SIG-M5 (cell line): ENCODE measurements at regions not wholly inside any gene's neighbourhood (a gene's known extent, or its start where the extent isn't known, plus 50 kb on each side); places are given as distances from the start of the nearest gene placed in this dataset.
"Not testable (repeated sequence)": the region's sequence is repeated elsewhere in the genome, so short reads cannot be mapped to it uniquely, and the experiment has no call there.

Source experiments
- DNase-seq: peaks from one replicate; lab custom pipeline; 2025; lab: John Stamatoyannopoulos, UW

- DNase-seq: no peak
Observed at GRCh38 chr7:106562711-106563366, 98.1 kb downstream of the CCDC71L start.

- DNase-seq: no peak
Observed at GRCh38 chr7:106561666-106562411, 99.1 kb downstream of the CCDC71L start.

DNA sequence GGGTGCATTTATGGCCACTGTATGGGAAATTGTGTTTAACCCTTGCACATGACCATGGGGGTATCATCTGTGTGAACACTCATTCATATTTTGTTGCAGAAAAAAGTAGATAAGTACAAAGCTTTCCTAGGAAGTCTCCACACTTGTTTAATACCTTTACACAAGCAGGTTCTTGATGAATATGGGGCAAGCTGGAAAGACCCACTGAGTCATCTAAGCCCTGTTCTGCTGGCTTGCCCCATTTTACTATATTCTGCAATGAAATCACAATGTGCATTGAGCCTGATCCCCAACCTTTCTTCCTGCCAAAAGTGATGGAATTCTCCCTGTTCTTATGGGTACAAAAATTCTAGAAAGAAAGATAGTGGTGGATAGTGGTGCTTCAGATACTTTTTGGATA is 99.8 kb downstream of the CCDC71L start:
- no peak for DNase-seq

- DNase-seq: no peak
Observed at GRCh38 chr7:106560482-106560881, 100.5 kb downstream of the CCDC71L start.

DNA sequence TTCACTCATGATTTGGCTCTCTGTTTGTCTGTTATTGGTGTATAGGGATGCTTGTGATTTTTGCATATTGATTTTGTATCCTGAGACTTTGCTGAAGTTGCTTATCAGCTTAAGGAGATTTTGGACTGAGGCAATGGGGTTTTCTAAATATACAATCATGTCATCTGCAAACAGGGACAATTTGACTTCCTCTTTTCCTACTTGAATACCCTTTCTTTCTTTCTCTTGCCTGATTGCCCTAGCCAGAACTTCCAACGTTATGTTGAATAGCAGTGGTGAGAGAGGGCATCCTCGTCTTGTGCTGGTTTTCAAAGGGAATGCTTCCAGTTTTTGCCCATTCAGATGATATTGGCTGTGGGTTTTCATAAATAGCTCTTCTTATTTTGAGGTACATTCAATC is 104.7 kb downstream of the CCDC71L start:
- not testable (repeated sequence) for DNase-seq

GRCh38 chr7:106554623-106555022 is 106.3 kb downstream of the CCDC71L start:
- DNase-seq: not testable (repeated sequence)

DNA sequence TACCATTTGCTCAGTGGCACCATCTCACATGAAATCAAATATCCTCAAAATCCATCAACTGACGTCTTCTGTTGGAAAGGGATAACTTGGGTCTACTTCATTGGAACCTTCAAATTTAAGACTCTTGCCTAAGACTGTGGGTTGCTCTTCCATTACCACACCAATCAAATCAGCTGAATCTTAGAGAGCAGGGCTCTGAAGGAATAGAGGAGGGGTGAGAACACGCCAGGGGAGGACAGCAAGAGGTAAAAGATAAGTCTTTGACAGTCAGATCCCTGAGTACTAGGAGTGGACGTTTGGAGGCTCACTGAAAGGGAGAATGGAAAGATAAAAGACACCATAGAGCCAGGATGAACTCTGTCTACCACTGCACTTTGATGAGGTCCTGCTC is 107.5 kb downstream of the CCDC71L start:
- DNase-seq: no peak

- DNase-seq: peak; percentile 89
Observed at GRCh38 chr7:106552645-106553445, 108.1 kb downstream of the CCDC71L start.

DNA sequence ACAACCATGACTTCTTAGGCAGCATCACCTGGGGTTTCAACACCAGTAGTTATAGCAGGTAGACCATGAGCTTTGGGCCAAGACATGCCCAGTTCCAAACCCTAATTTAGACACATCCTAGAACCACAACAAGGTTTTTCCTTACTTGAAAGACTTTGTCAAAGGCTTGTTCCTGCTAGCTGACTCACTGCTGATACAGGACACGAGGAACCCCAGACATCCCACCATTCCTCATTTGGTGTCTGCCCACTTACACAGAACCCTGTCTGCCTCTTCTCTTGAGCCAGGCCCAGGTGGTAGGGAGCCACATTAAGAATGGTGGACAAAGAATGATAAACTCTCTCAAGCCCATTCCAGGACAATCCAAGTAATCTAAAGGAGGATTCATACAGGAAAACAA is 109.0 kb downstream of the CCDC71L start:
- DNase-seq: no peak

GRCh38 chr7:106548491-106548890 is 112.5 kb downstream of the CCDC71L start:
- no peak for DNase-seq

GRCh38 chr7:106545275-106545674 is 115.7 kb downstream of the CCDC71L start:
- DNase-seq: no peak

DNA sequence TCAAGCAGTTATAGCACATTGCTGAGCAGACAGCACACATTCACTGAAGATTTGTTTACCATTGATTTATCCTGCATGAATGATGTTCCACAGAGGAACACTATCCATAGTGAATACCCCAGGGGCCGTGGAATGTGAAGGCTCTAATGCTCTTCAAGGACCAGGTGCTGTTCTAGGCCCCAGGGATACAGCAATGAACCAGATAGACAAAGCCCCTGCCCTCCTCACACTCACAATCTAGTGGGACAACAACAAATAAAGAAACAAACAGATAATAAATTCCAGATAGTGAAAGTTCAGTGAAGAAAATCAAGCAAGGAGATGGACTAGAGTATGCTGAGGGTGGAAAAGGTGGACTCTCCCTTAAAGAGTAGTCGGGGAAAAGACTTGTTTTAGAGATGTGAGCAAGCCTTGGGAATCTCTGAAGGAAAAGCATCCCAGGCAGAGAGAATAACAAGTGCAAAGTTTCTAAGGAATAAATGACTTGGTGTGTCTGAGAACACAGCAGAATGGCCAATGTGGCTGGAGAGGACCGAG is 117.7 kb downstream of the CCDC71L start:
- DNase-seq: no peak

DNA sequence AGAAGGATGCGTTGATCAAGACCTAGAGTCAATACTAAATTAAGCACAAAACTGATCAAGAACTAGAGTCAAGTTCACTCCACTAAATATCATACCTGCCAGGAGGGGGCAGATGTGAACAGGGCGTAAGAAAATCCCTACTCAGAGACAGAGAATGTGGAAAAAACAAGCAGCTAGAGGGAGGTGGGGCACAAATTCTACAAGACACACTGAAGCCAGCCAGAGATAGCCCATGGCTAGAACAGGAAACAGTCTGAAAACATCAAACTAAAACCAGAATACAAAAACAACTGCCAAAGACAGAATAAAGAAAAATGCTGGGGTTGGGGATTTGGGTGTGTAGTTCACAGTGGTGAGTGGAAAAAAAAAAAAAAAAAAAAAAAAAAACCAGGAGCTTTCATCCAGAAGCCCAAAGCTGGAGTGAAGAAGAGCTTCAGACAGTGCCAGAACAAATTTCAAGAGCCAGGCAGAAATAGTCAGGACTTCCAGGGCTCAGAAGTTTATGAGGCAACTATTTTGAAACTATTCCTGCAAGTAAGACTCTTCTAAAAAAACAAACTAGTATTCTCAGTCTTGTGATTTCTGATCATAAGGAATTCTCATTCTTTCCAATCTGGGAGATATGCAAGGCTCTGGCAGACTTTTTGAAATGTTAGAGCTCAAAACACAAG is 118.3 kb downstream of the CCDC71L start:
- DNase-seq: no peak

DNA sequence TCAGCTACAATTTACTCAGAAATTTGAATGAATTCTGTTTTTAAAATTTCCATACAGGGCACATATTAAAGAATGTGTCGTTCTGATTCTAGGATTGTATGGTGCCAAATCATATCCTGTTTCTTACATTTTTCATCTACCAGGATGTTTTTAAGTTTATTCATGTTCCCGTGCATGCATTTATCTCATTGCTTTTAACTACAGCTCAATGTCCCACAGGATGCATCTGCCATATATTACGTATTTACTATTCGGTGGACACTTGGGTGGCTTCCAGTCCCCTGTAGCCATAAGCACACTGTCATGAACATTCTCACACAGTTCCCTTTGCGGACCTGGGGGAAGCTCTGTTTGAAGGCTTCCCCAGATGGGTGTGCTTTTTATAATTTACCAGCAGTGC is 122.3 kb downstream of the CCDC71L start:
- DNase-seq: no peak

- no peak for DNase-seq
Observed at GRCh38 chr7:106537119-106537518, 123.8 kb downstream of the CCDC71L start.

DNA sequence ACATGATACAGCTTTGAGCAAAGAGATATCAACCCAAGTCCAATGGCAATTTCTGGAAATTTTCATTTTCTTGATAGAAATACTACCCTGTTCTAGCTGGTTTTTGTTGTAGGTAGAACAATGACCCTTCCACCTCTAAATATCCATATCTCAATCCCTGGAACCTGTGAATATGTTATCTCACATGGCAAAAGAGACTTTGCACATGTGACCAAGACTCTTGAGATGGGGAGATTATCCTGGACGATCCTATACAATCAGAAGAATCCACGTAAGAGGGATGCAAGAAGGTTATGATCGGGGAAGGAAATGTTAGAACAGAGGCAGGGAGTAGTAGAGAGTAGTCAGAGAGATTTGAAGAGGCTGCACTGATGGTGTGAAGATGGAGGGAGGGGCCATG is 124.9 kb downstream of the CCDC71L start:
- DNase-seq: no peak

DNA sequence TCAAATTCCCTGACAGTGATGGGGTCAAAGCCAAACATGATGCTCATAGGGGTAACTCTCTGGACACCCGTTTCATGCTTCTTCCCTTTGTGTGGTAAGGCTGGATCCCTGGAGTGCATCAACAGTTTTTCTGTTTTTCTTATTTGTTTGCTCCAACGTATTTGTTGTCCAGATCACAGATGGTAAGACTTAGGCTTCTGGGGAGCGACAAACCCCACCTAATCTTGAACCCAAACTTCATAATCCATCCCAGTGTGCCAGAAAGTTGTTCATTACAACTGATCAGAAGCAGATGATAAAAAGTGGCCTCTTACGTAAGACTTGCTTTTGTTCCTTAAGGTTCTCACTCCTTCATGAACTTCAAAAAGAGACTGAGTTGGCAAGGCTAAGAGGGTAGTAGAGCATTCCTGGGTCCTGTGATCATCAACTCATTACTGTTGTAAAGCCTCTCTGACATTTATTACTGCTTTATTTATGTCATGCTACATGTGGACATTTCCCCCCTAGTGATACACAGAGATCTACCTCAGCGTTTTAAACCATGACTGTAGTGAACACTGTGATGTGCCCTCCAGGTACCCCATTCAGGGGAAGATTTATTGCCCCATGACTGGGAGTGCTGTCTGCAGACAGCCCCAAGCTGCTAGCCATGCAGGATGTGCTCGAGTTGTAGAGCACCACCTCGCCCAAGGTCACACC is 125.6 kb downstream of the CCDC71L start:
- no peak for DNase-seq

DNA sequence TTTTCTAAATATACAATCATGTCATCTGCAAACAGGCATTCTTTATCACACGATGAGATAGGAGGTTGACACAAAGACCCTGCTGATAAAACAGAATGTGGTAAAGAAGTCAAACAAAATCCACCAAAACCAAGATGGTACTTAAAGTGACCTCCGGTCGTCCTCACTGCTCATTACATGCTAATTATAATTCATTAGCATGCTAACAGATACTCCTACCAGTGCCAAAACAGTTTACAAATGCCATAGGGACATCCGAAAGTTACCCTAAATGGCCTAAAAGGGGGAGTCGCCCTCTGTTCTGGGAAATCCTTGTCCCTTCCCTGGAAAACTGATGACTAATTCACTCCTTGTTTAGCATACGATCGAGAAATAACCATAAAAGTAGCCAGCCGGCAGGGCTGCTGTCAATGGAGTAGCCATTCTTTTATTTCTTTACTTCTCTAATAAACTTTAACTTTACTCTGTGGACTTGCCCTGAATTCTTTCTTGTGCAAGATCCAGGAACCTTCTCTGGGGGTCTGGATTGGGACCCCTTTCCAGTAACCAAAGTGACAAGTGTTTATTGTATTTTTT is 126.6 kb downstream of the CCDC71L start:
- no peak for DNase-seq

DNA sequence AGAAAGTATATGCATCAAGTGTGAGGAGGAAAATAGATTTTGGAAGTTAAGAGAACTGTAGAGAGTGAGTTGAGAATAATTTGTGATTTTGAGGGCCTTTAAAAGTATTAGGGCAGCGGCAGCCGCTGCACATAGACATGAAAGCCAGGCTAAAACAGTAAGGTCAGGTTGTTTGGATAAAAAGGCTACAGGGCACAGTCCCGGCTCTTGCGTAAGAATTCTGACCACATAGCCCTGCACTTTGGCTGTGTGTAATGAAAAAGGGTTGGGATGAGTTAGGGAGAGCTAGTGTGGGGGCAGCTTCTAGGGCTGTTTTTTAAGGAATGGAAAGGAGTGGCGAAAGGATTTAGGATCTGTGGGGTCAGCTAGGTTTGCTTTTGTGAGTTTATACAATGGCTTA is 130.8 kb downstream of the CCDC71L start:
- DNase-seq: not testable (repeated sequence)

GRCh38 chr7:106526617-106527016 is 134.3 kb downstream of the CCDC71L start:
- DNase-seq: not testable (repeated sequence)

GRCh38 chr7:106524690-106525059 is 136.3 kb downstream of the CCDC71L start:
- DNase-seq: no peak
